Esophagus muscularis mucosa (tissue), 4 donors: ENCODE measurements at regions not wholly inside any gene's neighbourhood (a gene's known extent, or its start where the extent isn't known, plus 50 kb on each side); places are given as distances from the start of the nearest gene placed in this dataset.

Source experiments
- EP300 ChIP-seq: sonication (generic); formaldehyde crosslinking; IDR thresholded peaks from one replicate; pipeline ENCODE4 v1.6.1; 2017; ENCODE audit warnings: antibody characterized with exemption
- POLR2A ChIP-seq: fragments of 450-650 bp; IDR thresholded peaks from one replicate; pipeline ENCODE4 v1.6.1; 2017; ENCODE audit warnings: antibody characterized with exemption, moderate library complexity, mild to moderate bottlenecking, low read depth
- POLR2AphosphoS5 ChIP-seq, 2 donors: sonication (generic); formaldehyde crosslinking; IDR thresholded peaks; one replicate each; pipeline ENCODE4 v1.6.1; 2017; ENCODE audit warnings: antibody characterized with exemption in 2 of 2
- TF ChIP-seq, protein P1 (sequence below), 3 experiments: fragments of 200-600 bp in 2 of 3; fragments of 450-650 bp in 1 of 3; sonication (generic) in 2 of 3; IDR thresholded peaks; one replicate each; pipeline ENCODE4 v1.5.1; 2017 to 2019; ENCODE audit warnings: antibody characterized with exemption in 3 of 3, mild to moderate bottlenecking in 2 of 3, moderate library complexity in 1 of 3

DNA sequence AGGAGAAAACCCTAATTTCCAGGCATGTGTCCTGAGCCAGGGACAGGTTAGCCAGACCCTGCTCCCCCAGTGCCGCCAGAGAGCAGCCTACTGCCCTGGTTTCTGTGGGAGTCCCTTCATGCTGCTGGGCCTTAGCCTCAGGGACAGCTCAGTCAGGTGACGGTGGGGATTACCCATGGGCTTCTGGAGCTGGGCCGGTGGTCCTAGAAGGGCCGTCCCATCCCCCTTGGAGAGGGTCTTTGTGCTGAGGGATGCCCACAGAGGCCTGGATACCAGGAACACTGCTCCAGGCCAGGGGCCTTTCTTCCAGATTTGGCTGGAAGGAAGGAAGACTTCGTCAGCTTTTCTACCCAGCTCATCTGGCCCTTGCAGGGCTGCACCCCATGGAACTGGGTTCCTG is 71.4 kb upstream of the ZNF722 start:
- TF ChIP-seq POLR2AphosphoS5 (IDR thresholded peaks at IDR 0.05) (no peak), POLR2A (no peak), EP300 (no peak)
- TF ChIP-seq, protein P1, sequence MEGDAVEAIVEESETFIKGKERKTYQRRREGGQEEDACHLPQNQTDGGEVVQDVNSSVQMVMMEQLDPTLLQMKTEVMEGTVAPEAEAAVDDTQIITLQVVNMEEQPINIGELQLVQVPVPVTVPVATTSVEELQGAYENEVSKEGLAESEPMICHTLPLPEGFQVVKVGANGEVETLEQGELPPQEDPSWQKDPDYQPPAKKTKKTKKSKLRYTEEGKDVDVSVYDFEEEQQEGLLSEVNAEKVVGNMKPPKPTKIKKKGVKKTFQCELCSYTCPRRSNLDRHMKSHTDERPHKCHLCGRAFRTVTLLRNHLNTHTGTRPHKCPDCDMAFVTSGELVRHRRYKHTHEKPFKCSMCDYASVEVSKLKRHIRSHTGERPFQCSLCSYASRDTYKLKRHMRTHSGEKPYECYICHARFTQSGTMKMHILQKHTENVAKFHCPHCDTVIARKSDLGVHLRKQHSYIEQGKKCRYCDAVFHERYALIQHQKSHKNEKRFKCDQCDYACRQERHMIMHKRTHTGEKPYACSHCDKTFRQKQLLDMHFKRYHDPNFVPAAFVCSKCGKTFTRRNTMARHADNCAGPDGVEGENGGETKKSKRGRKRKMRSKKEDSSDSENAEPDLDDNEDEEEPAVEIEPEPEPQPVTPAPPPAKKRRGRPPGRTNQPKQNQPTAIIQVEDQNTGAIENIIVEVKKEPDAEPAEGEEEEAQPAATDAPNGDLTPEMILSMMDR (IDR thresholded peaks at IDR 0.05), result no peak
